NCI-H1930 (cell line): ENCODE measurements at regions not wholly inside any gene's neighbourhood (a gene's known extent, or its start where the extent isn't known, plus 50 kb on each side); places are given as distances from the start of the nearest gene placed in this dataset.

Experiments used
- DNase-seq, 2 experiments: peaks; one replicate each; lab custom pipeline; 2025; lab: John Stamatoyannopoulos, UW

- no peak for DNase-seq
Measured at GRCh38 chr16:65956100-65956499, 410.4 kb upstream of the CDH5 start.

GRCh38 chr16:65954446-65954845 lies 412.0 kb upstream of the CDH5 start:
- no peak for DNase-seq

DNA sequence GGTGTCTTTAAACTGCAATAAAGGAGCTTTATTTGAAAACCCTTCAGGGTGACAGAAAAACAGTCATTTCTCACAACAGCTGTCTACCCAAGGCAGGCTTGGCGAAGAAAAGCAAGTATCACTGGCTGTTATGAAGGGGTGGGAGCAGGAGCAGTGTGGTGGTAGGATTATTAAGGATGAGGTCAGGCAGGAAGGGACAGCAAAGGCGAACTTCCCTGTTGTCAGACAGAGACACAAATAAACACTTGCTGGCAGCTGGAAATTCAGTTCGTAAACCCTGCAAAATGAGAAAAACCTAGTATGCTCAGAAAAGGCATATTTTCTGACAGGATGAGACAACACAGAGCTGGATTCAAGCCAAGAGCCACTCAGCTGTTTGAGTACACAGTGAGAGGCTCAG lies 416.3 kb upstream of the CDH5 start:
- no peak for DNase-seq

DNA sequence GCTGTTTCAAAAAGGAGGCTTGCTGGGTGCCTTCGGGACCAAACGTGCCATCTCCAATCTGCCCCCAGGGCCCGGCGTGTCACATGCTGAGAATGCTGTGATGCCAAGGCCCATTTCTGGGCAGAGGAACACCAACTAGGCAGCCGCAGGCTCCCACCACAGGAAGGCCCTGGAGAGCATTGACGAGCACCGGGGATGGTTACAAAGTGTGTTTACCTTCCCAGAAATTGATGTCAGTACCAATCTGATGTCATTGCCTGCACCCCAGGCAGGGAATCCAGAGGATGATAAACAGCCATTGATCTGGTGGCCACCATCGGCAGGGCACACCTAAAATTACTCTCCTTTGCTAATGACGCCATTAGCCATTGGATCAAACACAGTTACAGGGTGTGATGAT lies 418.1 kb upstream of the CDH5 start:
- no peak for DNase-seq

DNA sequence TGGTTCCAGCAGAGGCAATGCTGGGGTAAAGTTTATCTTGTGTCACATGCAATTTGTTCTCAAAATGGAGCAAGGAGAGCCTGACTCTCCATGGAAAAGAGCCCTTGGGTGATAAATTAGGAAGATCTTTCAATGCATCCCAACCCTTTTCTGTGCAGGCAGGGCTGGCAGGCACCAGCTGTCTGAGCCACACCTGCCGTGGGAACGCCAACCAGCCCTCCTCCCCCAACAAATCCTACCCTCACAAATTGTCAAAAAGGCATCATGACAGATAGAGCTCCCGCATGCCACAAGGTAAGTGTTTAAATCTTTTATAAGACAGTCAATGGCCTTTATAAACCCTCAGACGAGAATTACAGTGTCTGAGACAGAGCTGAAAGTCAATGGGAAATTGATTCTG lies 418.5 kb upstream of the CDH5 start:
- no peak for DNase-seq

DNA sequence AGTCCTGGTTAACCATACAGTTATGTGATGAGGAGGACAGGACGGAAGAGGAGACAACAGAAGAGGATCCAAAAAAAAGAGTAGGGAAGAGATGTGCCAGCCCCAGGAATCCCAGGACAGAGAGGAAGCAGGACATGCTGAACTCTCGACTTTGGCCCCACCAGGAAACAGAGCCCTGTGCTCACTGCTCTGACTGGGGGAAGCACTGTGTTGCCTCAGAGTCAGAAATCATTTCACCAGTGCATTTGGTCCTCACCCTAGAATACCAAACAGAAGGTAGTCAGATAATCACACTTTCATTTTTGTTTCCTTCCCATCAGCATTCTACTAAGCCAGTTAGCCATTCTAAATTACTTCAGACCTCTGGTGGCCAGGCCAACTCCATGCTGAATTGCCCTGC lies 421.0 kb upstream of the CDH5 start:
- no peak for DNase-seq

GRCh38 chr16:65944361-65944760 lies 422.1 kb upstream of the CDH5 start:
- no peak for DNase-seq

- no peak for DNase-seq
Measured at GRCh38 chr16:65940711-65941110, 425.8 kb upstream of the CDH5 start.

GRCh38 chr16:65938083-65938482 lies 428.4 kb upstream of the CDH5 start:
- no peak for DNase-seq

- no peak for DNase-seq
Measured at GRCh38 chr16:65937455-65937854, 429.0 kb upstream of the CDH5 start.

DNA sequence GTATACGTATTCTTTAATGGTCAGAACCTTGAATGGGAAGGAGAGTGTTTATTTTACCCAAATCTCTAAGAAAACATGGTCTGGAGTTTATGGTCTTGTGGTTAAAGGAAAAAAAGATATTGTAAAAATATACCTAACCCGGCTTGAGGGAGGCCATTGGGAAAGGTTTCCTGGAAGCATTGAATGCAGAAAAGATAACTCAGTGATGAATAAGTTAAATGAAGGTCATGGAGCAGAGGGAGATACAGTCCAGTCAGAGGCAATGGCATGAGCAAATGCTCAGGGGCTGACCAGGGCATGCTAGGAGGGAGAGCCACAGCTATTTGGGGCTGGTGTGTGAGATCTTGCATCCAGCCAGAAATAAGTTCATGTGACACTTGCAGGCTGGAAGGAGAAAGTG lies 430.4 kb upstream of the CDH5 start:
- no peak for DNase-seq

GRCh38 chr16:65934443-65934842 lies 432.0 kb upstream of the CDH5 start:
- DNase-seq: no peak

DNA sequence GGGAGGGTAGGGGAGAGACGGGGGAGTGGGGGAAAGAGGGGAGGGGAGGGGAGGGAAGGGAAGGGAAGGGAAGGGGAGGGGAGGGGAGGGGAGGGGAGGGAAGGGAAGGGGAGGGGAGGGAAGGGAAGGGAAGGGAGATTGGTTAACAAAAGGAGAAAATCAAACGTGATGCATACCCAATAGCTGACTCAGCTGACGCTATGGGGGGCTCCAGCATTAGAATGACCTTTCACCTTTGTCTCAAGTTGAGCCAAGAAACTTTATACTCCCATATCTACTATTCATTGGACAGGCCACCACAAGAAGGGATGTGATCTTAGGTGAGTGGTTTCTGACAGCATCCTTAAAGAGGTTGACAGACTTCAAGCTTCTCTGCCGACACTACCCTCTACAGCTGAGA lies 432.8 kb upstream of the CDH5 start:
- DNase-seq: no peak

- DNase-seq: no peak
Measured at GRCh38 chr16:65932350-65933072, 434.0 kb upstream of the CDH5 start.

GRCh38 chr16:65922923-65923322 lies 443.6 kb upstream of the CDH5 start:
- DNase-seq: no peak

DNA sequence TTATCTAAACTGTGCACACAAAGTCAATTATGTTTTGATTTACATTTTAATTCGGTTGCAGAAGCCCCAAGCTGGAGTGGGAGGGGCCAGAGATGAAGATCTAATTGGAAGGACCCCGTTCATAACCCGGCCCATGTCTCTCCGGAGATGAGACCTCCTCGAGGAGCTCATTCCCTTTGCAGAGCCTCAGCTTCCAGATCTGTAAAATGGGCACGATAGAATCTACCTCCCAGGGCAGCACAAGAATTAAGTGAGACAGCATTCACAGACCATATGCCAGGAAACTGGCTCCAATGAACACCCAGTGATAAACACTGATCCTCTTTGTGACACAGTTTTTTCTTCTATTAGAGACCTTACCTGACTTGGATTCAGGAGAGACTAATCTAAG lies 446.5 kb upstream of the CDH5 start:
- DNase-seq: no peak

- DNase-seq: no peak
Measured at GRCh38 chr16:65919145-65919985, 447.1 kb upstream of the CDH5 start.

DNA sequence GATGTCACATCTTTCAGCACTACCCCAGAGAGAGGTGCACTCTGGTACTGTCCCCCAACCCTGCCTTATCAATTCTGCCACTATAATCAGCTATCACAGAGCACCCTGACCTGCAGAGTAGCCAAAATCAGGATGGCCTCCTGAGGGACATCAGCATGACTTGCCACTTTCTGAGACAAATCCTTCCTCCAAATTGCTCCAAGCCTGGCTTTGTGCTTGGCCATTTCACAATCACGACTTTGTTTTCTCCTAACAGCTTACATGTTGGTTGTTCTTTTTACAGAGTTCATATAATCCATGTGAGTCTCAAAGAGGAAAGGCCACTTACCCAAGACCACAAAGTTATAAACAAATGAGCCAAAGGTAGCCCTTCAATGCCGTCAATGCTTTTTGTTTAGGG lies 449.0 kb upstream of the CDH5 start:
- DNase-seq: no peak

GRCh38 chr16:65916995-65917394 lies 449.5 kb upstream of the CDH5 start:
- DNase-seq: no peak

- DNase-seq: no peak
Measured at GRCh38 chr16:65910291-65910690, 456.2 kb upstream of the CDH5 start.

DNA sequence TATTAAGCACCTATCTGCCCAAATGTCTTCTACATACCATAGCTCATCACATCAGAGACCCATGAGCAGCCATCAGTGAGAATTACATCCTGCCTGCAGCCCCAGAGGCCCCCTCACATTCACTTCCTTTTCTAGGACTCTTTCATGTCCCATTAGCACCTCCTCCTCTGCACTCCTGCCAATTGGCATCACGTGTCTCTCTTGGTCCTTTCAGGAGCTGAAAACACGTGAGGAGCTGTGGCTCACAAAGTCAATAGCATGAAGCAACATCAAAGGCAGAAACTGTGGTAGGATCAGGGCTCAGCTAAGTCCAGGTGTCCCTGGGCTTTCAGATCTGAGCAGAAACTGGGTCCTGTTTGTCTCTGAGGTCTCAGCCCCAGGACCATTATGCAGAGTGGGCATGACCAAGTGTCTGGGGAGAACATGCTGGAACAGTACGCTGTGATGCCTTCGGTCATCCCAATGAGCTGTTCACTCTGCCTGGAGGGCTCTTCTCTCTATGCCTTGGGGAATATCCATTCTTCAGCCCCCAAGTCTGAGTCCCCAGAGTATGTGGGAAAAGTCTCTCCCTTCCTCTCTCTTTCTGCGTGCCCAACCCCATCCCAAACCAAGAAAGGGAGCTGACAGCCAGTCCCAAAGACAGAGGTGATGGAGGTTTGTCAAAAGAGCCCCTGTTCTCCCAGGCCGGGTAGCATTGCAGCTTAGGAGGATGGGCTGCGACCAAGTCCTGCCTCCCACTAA lies 457.0 kb upstream of the CDH5 start:
- DNase-seq: no peak

- no peak for DNase-seq
Measured at GRCh38 chr16:65908568-65908967, 457.9 kb upstream of the CDH5 start.

GRCh38 chr16:65905331-65905730 lies 461.2 kb upstream of the CDH5 start:
- DNase-seq: no peak
